Body of pancreas (tissue), 4 donors: ENCODE measurements at regions not wholly inside any gene's neighbourhood (a gene's known extent, or its start where the extent isn't known, plus 50 kb on each side); places are given as distances from the start of the nearest gene placed in this dataset.

ENCODE experiments used
- ATAC-seq: fragments of 150-250 bp; one replicate; pipeline ENCODE4 v1.9.1; 2016
- DNase-seq, 4 donors: peaks; one replicate each; pipeline ENCODE4 v3.0.0-alpha.2; 2019
- H3K27ac ChIP-seq, 4 donors: fragments of 200-600 bp; sonication (generic); 1 replicate in 3 of 4; 2 replicates in 1 of 4; pipeline versions ENCODE4 v1.5.1 to v1.6.1; 2016 to 2019; ENCODE audit warnings: mild to moderate bottlenecking in 1 of 4, mixed read lengths in 1 of 4, moderate library complexity in 1 of 4
- H3K27me3 ChIP-seq, 2 donors: fragments of 200-600 bp; sonication (generic); one replicate each; pipeline ENCODE4 v1.6.0; 2016; ENCODE audit warnings: mild to moderate bottlenecking in 1 of 2
- H3K36me3 ChIP-seq, 2 donors: fragments of 200-600 bp; sonication (generic); replicated peaks in 1 of 2; 2 replicates each; pipeline ENCODE4 v1.5.1; 2016; ENCODE audit warnings: low read depth in 2 of 2; ENCODE audit not compliant: insufficient read depth in 1 of 2
- H3K4me1 ChIP-seq: fragments of 200-600 bp; sonication (generic); one replicate; pipeline ENCODE4 v1.6.0; 2016
- H3K4me3 ChIP-seq, 2 donors: fragments of 200-600 bp; sonication (generic); 1 replicate in 1 of 2; 2 replicates in 1 of 2; pipeline ENCODE4 v1.5.1; 2016 to 2019
- H3K9me3 ChIP-seq, 3 donors: fragments of 200-600 bp; sonication (generic); 1 replicate in 2 of 3; 2 replicates in 1 of 3; pipeline ENCODE4 v1.5.1; 2016
- POLR2A ChIP-seq, 3 donors: fragments of 450-650 bp; IDR thresholded peaks; one replicate each; pipeline ENCODE4 v1.6.1; 2016; ENCODE audit warnings: antibody characterized with exemption in 3 of 3, mild to moderate bottlenecking in 2 of 3
- WGBS, 2 donors: methylation state at CpG; one replicate each; pipeline ENCODE4 v1.1.5; 2017; 5-methylcytosine and 5-hydroxymethylcytosine counted together
- intact Hi-C: fragments of 100-400 bp; cut with DNase I; formaldehyde crosslinking; loops from one replicate; pipeline ENCODE4 v1.15.1; 2023
- TF ChIP-seq, protein P1 (sequence below), 7 experiments: fragments of 450-650 bp in 4 of 7; fragments of 200-600 bp in 3 of 7; sonication (generic) in 3 of 7; IDR thresholded peaks; one replicate each; pipeline ENCODE4 v1.5.1; 2016 to 2019; ENCODE audit warnings: antibody characterized with exemption in 7 of 7

DNA sequence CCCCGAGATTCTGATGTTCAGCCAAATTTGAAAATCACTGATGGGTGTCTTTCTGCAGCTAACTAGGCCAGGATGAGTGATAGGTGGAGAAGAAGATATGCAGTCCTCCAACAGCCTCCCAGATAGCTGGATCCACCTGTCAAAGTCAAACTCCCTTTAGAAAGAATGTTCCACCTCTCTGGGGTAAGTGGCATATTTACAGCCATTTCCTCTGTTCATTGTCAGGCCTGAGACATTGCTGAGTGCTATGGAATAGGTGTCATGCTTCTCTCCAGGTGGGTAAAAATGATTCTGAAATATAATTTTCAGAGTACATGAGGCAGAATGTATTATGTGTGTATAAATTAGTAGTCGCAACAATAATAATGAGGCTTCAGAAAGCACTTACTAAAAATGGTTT, 316.8 kb downstream of the TTLL7 start:
- no peaks in the 10 kb centered on the region for H3K27me3 ChIP-seq
- H3K4me1 ChIP-seq = no peaks in the 10 kb centered on the region
- ATAC-seq (no peak), DNase-seq (no peak)
- H3K9me3 ChIP-seq = no peaks in the 10 kb centered on the region
- no peaks in the 10 kb centered on the region for H3K36me3 ChIP-seq
- 89 to 93% methylated on average over 2 of the region's 2 CpGs for WGBS, 2 donors
- intact Hi-C loops = no loop called here
- no peak overlapping the region for H3K4me3 ChIP-seq
- TF ChIP-seq POLR2A (IDR thresholded peaks at IDR 0.05) = no peak
- TF ChIP-seq, protein P1, sequence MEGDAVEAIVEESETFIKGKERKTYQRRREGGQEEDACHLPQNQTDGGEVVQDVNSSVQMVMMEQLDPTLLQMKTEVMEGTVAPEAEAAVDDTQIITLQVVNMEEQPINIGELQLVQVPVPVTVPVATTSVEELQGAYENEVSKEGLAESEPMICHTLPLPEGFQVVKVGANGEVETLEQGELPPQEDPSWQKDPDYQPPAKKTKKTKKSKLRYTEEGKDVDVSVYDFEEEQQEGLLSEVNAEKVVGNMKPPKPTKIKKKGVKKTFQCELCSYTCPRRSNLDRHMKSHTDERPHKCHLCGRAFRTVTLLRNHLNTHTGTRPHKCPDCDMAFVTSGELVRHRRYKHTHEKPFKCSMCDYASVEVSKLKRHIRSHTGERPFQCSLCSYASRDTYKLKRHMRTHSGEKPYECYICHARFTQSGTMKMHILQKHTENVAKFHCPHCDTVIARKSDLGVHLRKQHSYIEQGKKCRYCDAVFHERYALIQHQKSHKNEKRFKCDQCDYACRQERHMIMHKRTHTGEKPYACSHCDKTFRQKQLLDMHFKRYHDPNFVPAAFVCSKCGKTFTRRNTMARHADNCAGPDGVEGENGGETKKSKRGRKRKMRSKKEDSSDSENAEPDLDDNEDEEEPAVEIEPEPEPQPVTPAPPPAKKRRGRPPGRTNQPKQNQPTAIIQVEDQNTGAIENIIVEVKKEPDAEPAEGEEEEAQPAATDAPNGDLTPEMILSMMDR (IDR thresholded peaks at IDR 0.05) = no peak
- H3K27ac ChIP-seq = no peak overlapping the region

DNA sequence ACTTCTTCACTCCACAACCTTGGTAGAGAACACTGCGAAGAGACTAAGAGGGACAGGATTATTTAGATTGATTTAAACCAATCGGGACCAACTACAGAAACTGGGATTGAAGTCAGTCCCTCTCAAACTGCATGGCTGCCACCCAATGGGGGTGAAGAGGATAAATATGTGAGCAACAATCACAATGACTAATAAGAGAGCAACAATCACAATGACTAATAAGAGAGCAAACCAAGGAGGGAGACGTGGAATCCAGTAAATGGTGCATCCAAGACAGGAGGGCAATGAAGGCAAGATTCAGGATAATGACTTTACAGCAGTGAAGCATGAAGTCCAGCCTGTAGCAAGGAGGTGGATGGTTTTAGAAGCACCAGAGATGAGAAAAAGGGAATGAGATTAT, 322.8 kb downstream of the TTLL7 start:
- no peaks in the 10 kb centered on the region for H3K27me3 ChIP-seq
- no peak for DNase-seq
- H3K36me3 ChIP-seq = no peaks in the 10 kb centered on the region
- 92 to 93% methylated on average over 3 of the region's 3 CpGs for WGBS, 2 donors
- ATAC-seq = no peak
- H3K9me3 ChIP-seq = no peaks in the 10 kb centered on the region
- intact Hi-C loops = no loop called here
- H3K4me1 ChIP-seq = no peaks in the 10 kb centered on the region
- H3K27ac ChIP-seq = no peak overlapping the region
- no peak for TF ChIP-seq POLR2A (IDR thresholded peaks at IDR 0.05)
- TF ChIP-seq, protein P1 (IDR thresholded peaks at IDR 0.05) = no peak
- no peak overlapping the region for H3K4me3 ChIP-seq

DNA sequence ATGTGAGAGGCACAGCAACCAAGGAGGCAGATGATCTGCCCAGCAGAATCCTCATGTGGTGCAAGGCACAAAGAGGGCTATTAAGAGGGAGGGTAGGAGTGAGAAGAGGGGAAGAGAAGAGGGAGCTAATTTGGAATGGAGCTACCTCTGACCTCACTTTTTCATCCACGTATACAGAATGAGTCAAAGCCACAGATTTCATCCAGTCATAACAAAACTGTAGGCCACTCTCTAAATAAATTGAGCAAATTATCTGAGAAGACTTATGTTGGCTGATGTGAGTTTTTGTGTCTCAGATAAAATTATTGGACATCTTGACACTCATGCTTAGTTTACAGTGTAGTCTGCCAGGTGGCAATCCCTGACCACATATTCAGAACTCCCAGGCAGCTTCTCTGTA, 325.6 kb downstream of the TTLL7 start:
- intact Hi-C loops = no loop called here
- DNase-seq (no peak), ATAC-seq (no peak)
- WGBS, 2 donors = 73 to 79% methylated on average over 1 of the region's 1 CpG
- TF ChIP-seq, protein P1 (IDR thresholded peaks at IDR 0.05) = no peak
- no peak for TF ChIP-seq POLR2A (IDR thresholded peaks at IDR 0.05)
- Histone ChIP-seq H3K9me3 (no peaks in the 10 kb centered on the region), H3K4me3 (no peak overlapping the region), H3K36me3 (no peaks in the 10 kb centered on the region), H3K27ac (no peak overlapping the region), H3K27me3 (no peaks in the 10 kb centered on the region), H3K4me1 (no peaks in the 10 kb centered on the region)

DNA sequence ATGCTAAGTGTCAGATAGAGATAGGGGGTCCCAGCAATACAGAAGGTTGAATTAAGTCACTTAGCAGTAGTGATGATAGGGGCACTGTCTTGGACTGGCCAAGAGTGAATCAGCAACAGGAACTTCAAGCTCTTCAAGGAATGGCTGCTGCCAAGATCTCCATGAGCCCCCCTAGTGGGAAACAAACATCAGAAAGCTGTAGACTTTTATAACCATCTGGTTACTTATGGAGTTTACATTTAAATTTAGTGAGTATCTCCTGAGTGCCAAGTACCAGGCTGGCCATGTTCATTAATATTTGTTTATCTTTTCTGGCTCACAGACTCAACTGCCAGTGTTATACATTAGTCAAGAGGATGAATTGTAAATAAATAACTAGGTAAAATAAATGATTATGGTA, 327.3 kb downstream of the TTLL7 start:
- H3K36me3 ChIP-seq = no peaks in the 10 kb centered on the region
- intact Hi-C loops = no loop called here
- no peaks in the 10 kb centered on the region for H3K9me3 ChIP-seq
- no peaks in the 10 kb centered on the region for H3K27me3 ChIP-seq
- ATAC-seq = no peak
- no peaks in the 10 kb centered on the region for H3K4me1 ChIP-seq
- H3K27ac ChIP-seq = no peak overlapping the region
- no peak for DNase-seq
- TF ChIP-seq POLR2A (IDR thresholded peaks at IDR 0.05) = no peak
- TF ChIP-seq, protein P1 (IDR thresholded peaks at IDR 0.05) = no peak
- H3K4me3 ChIP-seq = no peak overlapping the region

DNA sequence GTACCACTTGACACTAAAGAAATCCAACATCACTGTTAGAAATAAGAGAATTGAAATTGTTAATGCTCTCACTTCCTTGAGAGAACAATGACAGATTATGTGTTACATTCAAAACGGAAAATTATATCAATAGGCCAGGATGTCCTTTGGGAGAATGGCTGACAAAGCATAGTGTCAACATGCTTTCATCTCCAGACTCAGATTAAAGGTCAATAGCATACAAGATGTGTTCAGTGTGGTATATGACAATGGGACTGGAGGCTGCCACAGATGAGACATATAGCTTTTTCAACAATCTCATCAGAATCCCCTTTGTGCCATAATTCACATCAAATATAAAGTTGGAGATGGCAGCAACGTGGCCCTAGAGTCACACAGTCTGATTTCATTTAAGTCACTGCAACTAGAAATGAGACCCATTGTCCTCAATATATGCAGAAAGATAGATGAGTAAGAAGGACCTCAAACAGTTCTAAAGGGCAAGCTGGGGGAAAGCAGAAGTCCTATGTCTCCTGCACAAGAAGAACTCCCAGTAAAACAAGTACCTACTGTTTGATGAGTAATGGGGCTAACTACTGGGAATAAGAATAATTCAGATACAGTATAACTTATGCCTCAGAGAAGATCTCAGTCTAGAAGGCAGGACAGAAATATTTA, 327.9 kb downstream of the TTLL7 start:
- no peak overlapping the region for H3K27ac ChIP-seq
- H3K36me3 ChIP-seq = no peaks in the 10 kb centered on the region
- intact Hi-C loops = no loop called here
- H3K9me3 ChIP-seq = no peaks in the 10 kb centered on the region
- WGBS, 2 donors = 59 to 65% methylated on average over 2 of the region's 2 CpGs
- DNase-seq (no peak), ATAC-seq (no peak)
- no peaks in the 10 kb centered on the region for H3K4me1 ChIP-seq
- no peaks in the 10 kb centered on the region for H3K27me3 ChIP-seq
- TF ChIP-seq POLR2A (IDR thresholded peaks at IDR 0.05) = no peak
- TF ChIP-seq, protein P1 (IDR thresholded peaks at IDR 0.05) = no peak
- H3K4me3 ChIP-seq = no peak overlapping the region
